ENCODE measurements at regions not wholly inside any gene's neighbourhood (a gene's known extent, or its start where the extent isn't known, plus 50 kb on each side); places are given as distances from the start of the nearest gene placed in this dataset.

DNA sequence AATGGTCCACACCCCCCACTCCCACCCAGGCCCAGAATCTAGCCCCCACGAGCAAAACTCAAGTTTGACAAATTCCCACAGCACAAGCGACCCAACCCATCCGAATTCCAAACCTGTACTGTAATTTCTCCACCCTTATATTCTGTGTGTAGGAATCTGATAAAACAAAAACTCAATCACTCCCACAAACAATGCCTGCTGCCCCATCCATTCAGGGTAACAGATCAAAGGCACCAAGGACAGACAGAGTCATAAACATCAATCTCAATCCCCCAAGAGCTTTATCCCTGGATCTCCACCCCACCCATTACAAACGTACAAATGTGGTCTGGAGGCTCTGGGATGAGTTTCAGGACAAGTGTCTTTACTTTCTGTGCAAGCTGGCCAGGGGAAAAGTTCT is 157.8 kb downstream of the AXIN2 start:
- DNase-seq = no peak

DNA sequence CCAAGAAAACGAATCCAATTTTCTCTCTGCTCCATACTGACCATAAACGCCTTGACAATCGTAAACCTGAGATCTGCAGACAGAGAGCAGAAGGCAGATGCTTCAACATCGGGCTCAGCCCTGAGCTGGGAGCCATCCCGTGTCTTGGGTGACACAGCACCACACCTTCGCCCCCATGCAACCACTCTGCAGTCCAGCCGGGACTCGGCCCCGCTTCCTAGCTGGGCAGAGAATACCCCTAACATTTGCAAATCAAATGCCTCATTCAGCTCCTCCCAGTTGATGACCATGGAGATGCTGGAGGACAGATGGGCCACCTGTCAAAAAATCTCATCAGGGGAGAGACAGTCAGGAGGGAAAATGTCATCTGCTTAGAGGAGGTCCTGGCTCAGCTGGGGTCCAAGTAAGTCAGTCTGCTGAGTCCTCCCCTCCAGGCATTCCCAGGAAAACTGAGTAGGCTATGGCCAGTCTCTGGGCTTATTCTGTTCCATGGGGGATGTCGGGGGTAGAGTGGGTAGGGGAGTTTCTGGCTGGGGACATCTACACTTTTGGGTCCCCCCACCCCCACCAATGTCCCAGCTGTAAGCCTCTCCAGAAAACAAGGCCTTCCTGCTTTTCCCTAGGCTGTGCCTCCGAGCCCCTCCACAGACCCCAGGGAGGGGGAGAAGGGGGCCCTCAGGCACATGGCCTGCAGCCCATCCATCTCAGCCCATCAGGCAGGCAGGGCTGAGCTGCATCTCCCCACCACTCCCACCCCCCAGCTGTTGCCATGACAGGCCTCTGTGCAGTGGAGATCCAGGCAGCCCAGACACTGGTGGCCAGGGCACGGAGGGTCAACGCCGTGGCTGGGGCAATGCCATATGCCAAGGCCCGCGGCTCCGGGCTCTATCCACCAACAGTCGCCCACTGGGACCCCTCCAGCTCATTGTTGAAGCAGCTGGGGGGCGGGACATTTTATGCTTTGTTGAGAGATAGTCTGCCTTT is 158.6 kb downstream of the AXIN2 start:
- no peak for DNase-seq

DNA sequence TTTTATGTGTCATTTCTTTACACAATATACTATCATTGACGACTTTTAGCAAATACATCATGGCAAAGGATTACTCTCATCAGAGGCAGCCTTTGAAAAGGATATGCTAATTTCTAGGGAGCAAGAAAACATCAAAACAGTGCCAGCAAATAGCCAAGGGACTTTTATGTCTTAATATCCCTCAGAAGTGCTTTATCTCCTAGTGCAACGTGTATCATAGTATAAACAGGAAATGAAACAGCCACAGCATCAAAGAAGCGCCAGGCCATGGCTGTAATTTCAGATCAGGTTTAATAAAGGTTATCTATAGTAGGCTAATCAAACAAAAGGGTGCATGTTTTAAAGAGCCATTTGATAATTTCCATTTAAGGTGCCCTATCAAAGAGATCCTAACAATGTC is 159.9 kb downstream of the AXIN2 start:
- no peak for DNase-seq

DNA sequence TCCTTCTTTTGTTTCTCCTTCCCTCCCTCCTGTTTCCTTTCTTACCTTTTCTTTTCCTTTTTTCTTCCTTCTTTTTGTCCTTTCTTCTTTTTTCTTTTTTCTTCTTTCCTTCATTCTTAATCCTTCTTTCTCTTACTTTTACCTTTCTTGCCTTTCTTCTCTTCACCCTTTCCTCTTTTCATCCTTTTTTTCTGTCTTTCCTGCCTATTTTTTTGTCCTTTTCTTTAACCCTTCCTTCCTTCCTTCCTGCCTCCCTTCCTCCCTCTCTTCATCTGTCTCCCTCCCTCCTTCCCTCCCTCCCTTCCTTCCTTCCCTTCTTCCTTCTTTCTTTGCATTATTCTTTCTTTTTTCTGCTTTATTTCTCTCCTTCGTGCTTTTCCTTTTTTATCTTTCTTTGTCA is 160.7 kb downstream of the AXIN2 start:
- DNase-seq = no peak

DNA sequence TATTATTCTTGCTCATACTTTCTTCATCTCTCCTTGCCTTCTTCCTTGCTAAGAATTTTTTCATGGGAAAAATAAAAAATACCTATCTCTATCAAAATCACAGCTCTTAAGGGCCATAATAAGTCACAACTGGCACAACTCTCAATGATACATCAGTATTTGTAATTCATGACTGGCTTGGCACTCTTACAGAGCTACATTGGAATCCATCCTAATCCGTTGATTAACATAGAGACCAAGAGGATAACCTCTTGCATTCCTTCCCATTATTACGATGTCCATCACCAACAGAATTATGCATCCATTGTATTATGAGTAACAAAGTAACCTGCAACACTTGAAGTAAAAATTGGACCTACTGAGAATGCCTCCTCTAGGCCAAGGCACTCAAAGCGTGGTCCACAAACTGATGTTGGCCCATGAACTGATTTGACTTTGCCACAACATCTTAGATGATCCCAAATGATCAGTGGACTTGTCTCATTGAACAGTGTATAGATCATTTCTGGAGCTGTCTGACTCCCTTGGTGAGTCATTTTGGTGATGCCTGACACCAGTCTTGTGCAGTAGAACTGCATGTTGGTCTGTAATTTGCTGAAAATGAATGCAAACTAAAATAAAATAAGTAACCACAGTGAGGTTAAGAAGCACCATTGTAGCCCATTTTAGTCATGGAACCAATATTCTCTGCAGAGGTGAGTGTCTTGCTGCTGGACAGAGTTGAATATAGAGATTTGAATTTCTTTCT is 163.2 kb downstream of the AXIN2 start:
- DNase-seq = no peak

DNA sequence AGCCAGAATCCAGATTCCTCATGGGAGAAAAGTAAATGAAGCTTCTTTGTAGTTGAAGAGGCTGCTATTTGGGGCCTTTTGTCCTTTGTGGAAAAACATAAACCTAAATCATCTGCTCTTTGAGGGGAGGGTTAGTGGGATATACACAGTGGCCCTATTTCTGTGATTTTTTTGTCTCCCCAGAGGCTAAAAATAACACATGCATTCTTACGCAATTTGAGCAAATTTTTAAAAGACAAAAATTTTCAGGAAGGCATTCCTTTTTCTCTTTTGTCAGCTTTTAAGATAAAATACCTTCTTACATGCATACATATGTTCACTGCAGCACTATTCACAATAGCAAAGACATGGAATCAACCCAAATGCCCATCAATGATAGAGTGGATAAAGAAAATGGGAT is 165.5 kb downstream of the AXIN2 start:
- no peak for DNase-seq

DNA sequence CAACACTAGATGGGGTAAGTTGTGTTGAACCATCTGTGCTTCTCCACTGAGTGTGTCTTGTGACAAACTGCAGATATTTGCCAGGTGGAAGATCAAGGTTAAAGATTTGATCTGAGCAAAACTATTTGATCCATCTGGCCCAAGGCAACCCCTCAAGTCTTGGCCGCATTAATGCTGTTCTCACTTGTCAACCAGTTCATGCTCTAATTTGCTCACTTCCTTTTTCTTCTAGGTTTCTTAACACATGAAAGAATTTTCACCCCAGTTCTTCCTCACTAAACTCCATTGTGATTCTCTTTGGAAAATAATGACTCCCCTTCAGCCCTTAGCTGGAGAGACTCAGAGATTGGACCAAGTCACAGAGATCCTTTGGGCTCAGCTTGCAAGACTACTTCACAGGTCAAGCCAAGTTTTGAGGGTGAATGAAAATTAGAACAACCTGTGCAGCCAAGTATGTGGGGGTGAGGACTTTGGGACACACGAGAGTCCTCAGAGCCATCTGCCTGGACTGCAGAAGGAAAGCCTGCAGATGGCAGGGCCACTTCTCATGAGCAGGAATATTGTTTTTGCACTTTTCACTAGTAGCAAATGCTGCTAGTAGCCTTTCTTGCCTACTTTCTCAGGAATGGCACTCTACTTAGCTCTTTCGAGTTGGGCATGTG is 166.5 kb downstream of the AXIN2 start:
- no peak for DNase-seq

DNA sequence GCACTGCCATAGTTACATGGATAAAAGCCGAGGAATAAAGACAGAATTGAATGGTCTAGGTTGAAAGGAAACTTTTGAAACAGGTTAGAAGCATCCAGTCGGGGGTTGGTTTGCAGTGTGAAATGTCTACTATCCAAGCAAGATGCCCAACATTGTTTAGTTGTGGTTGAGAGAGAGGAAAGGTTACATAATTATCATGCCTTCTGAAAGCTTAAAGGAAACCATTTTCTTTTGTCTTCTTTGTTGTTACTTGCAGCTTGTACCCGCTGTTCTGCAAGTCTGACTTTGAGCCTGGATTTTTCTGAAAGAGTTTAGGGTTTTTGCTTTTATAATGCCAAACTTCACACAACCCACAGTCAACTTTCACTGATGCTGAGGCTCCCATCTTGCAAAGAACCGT is 167.9 kb downstream of the AXIN2 start:
- DNase-seq = no peak

DNA sequence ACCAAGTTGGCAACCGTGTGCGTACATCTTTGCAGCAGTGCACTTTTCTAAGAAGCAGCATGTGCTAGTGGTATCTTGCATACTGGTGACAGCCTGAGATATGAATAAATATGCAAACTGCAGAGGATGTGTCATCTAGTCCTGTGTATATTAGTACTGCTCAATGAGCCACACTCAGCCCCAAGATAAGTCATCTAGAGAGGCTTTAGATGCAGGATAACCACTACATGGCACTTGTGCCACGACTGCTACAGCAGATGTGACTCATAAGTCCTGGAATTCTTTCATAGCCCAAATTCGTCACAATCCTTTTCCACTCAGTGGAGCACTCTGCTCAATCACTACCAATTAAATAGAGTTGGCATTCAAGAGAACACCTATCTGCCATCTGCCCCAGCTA is 171.5 kb downstream of the AXIN2 start:
- no peak for DNase-seq

DNA sequence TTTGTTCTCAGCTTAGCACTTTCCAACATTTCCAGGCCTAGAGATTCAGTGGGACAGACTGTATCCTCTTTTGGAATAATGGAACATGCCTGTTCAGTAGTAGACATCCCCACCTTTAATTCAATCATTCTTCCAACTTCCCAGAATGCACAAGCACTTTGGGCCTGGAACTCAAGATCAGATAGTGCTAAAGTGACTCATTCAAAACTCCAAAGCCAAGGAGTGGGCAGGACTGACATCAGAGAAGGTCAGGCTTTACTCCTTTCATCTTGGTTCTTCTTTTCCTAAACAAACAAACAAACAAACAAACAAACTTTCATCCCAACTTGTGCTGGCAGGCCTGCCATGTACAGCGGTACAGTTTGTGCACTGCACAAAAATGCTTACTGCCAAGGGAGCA is 172.0 kb downstream of the AXIN2 start:
- DNase-seq = no peak

DNA sequence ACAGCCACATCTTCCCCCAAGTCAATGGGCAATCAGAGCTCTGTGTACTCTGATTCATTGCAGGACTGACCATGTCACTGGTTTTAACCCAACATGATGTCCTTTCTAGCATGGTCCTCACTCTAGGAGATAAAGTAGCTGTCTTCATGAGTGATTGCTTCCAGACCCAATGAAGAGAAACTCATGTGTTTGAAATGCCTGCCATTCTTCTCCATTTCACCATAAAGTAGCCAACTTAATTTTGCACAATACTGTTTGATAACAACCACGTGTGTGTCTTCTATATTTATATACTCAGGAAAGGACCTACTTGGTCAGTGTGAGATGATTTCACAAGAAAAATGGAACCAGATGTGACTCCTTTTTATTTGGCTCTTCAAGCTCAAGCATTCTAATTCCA is 172.5 kb downstream of the AXIN2 start:
- no peak for DNase-seq

DNA sequence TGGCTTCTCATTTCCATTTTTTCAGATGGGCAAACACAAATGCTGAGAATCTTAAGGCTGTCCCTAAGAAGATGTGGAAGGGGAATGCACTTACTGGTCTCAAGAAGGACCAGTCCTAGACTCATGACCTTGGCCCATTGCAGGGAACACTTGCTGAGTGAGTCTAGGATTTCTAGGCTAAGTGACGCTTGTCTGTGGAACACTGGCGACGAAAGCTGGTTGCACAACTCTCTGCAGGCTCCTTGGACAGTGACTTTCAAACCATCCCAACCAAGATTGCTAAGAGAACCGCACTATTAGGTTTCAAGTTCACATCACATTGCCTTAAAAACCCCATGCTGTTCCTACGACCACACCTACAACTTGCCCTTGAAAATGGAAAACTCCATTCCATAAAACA is 174.1 kb downstream of the AXIN2 start:
- no peak for DNase-seq

DNA sequence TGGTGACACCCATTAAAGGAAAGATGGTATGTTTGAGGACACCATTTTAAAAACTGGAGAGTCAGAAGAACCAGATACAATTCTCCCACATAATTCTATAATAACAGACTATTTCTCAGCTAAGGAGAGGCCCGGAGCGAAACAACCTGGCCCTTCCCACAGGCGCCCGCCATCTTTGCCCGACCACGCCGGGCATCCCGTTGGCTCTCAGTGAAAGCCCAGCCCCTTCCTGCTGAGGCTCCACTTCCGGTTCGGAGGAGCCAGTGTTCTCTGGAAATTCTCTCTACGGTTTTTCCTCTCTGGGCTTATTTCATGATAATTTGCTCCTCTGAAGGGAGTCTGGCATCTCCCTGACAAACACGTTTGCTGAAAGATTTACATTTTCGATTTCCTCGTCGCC is 175.7 kb downstream of the AXIN2 start:
- no peak for DNase-seq

DNA sequence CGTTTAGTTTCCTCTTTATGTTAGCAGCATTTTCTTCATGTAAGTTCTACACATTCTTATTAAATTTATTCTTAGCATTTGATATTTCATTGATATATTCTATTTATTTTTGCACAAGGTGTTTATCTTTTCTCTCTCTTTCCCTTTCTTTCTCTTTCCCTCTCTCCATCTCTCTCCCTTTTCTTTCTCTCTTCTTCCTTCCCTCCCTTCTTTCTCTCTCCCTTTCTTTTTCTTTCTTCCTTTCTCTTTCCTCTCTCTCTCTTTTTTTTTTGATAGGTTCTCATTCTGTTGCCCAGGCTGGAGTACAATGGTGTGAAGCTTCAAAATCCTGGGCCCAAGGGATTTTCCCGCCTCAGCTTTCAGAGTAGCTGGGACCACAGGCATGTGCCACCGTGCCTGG is 176.4 kb downstream of the AXIN2 start:
- DNase-seq = no peak

DNA sequence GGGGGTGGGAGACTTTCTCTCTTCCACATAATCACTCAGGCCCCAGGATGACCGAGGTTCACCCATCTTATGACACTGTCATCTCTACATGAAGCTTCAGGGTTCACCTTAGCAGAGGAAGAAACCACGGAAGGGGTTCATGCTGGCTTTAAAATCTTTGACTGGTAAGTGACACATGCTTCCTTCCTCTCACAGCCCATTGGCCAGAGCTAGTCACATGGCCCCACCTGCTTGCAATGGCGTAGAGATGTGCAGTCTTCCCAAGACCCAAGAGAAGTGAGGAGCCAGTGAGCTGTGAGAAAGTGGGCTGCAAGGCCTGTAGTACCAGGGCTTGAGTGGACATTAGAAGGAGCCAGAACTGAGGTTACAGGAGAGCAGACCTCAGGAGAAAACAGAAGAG is 180.3 kb downstream of the AXIN2 start:
- no peak for DNase-seq

DNA sequence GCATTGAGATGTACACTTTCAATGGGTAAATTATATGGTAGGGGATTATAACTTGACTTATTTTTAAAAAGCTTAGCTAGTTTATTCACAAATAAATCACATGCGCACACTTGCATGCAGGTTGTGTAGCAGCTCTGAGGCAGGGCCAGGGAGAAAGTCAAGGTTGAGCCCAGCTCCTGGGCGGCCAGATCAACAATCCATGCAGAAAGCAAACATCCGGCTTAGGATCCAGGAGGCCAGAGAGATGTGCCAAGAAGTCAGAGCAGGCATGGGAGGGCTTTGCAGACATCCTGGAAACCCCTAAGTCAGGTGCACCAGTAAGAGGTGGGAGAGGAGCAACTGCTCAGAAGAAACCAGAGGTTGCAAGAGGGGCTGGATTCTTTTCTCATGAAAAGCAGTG is 186.5 kb downstream of the AXIN2 start:
- DNase-seq = no peak

DNA sequence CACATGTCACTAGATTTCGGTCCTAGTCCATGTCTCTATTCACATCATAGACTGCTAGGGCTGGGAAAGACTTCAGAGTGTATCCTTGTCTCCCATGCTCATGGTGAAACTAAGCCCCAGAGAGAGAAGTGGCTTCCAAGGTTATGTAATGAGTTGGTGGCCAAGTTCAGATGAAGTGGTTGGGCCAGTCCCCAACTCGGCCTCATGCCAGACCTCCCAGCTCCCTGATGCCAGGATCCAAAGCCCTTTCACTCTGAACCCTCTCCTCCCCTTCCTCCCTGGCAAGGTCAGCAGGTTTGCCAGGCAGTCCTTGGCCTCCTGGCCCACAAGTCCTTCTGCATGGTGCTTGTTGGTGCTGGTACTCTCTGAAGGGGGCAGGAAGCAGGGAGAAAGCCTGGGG is 189.7 kb downstream of the AXIN2 start:
- no peak for DNase-seq

DNA sequence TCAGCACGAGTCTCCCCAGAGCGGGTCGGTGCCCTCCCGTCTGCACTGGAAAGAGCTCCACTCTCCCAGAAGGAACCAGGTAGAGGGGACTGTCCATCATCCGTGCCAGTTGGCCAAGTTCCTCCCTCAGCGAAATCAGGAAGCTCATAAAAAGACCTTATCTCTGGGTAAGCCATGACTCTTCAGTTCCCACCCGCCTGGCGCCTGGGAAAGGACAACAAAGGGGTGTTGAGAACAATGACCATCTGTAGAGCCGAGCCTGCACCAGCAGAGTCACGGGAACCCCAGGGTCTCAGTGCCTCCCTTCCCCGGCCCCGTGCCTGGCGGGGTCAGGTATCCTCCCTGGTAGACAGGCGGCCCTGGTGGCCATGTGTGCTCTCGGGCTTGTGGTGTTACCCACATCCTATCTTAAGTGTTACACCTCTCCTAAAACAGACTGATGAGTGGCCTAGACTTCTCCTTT is 190.7 kb downstream of the AXIN2 start:
- DNase-seq = no peak

DNA sequence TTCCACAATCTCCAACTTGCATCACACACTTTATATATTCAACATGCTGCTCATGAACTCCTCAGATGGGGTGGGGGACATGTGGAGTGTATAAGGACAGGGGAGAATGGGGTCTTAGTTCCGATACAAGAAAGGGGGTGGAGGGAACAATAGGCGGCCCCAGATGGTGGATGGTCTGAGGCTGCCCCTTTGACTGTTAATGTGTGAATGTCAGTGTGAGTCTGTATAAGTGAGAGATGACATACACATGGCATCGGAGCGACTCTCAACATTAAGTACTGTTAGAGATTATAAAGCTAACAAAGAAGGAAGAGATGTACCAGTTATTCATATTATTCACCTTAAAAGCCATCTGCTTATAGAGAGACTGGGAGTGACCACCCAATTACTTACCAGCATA is 193.1 kb downstream of the AXIN2 start:
- no peak for DNase-seq

DNA sequence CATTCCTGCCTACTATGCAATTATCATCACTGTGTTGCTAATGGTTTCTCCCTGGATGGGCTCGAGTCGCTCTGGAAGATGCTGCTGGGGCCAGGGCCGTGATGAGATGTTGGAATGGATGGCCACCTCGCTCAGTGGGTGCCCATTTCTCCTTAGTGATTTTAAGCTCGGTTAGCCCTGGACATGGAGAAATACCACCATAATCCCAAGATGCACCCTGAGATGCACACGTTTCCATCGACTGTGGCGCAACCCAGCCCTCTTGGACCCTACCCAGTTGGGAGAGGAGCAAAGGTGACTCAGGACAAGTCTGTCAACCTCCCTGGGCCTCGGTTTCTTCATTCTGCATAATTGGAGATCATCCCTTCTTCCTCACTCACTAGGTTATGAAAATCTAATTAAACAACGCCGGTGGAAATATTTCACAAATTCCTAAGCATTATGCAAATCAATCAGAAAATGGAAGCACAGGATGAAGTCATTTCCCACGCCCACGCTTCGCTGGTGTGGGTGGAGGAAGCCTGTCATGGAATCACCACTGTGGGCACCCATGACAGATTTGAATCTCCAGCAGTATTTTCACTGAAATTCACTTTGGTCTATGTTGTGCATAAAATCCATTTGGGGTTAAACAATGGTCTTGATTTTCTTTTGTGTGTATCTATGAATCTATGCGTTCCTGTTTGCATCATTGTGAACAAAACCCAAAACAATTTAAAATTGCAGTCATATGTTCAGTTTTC is 195.2 kb downstream of the AXIN2 start:
- DNase-seq = no peak

DNA sequence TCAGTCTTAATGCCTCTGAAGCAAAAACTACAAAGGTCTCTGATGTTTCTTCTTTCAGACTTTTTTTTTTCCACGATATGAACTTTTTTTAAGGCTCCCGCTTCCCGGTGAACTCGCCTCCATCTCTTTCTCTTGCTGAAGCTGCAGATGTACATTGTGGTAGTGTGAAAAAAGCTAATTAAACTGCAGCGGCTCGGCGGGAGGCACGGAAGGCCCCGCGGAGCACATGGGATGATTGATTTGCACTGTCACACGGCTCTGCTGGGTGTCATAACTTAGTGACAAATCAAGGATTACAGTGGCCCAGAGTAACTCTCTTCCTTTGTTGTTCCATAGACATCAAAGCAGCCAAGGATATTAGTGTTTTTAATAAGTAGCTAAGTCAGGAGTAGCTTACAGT is 196.3 kb downstream of the AXIN2 start:
- DNase-seq = no peak

DNA sequence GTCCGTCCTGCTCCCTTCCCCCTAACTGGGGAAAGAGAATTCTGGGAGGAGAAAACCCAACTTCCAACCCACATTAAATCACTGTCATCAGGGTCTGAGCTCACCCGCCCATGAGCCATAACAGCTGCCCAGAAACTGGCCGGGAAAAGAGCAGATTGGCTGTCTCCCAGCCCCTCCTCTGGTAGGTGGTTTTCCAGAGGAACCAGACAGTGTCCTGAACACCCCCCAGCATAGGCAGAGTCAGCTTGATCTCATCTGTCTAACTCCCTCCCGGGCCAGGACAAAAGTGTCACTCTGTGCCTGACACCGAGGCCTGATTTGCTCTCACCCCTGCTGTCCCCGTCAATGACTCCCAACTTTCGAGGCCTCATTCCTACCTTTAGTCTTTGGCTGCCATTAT is 197.0 kb downstream of the AXIN2 start:
- DNase-seq = no peak

DNA sequence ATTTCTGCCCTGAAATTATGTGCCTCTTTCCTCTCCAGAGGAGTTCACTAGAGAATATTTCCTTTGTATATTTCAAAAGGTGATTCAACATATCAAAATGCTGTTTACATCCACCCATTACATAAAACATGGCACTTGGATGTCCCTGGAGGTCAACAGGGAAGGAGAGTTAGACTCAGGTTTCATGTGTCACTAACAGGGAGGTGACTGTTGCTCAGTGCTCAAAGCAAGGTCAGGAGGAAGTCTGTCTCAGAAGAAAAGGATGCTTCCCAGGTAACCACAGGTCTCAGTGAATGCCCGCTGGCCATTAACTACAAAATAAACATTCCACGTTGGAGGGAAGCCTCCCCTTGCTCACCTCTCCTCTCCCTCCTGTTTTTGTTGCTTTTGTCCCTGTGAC is 198.6 kb downstream of the AXIN2 start:
- no peak for DNase-seq
